ENCODE measurements at regions not wholly inside any gene's neighbourhood (a gene's known extent, or its start where the extent isn't known, plus 50 kb on each side); places are given as distances from the start of the nearest gene placed in this dataset.

- FAIRE-seq (no peak), DNase-seq (no peak)
- intact Hi-C loops (cut with DNase I), result no loop called here
- Histone ChIP-seq H3K36me3 (ENCODE audit: control insufficient read depth in 2 of 3, insufficient read depth in 3 of 3, low read length in 3 of 3) (no peaks in the 10 kb centered on the region), H3K27me3 (ENCODE audit: control insufficient read depth, insufficient read depth, low read length) (no peaks in the 10 kb centered on the region), H3K9ac (ENCODE audit: low read length in 3 of 3) (no peak overlapping the region), H3K4me1 (ENCODE audit: control insufficient read depth in 2 of 3, insufficient read depth in 2 of 3, low read depth in 1 of 3, low read length in 3 of 3) (no peaks in the 10 kb centered on the region), H3K9me3 (ENCODE audit: control insufficient read depth in 2 of 3, insufficient read depth in 1 of 3, low read length in 3 of 3) (no peaks in the 10 kb centered on the region), H3K4me3 (ENCODE audit: low read length in 3 of 3) (no peak overlapping the region), H3K27ac (ENCODE audit: low read depth in 2 of 2, low read length in 2 of 2) (no peak overlapping the region)
- no peak for TF ChIP-seq CTCF (IDR thresholded peaks at IDR 0.05; ENCODE audit: borderline replicate concordance, extremely low read depth, insufficient read depth)
These were observed 1431.4 kb upstream of the TENM4 start for GRCh38 chr11:80872116-80872728.

- H3K36me3 ChIP-seq (ENCODE audit: control insufficient read depth in 2 of 3, insufficient read depth in 3 of 3, low read length in 3 of 3), result no peaks in the 10 kb centered on the region
- no peak overlapping the region for H3K9ac ChIP-seq (ENCODE audit: low read length in 3 of 3)
- intact Hi-C loops (cut with DNase I), result no loop called here
- FAIRE-seq (no peak), DNase-seq (no peak)
- no peaks in the 10 kb centered on the region for H3K9me3 ChIP-seq (ENCODE audit: control insufficient read depth in 2 of 3, insufficient read depth in 1 of 3, low read length in 3 of 3)
- H3K27me3 ChIP-seq (ENCODE audit: control insufficient read depth, insufficient read depth, low read length), result no peaks in the 10 kb centered on the region
- H3K4me3 ChIP-seq (ENCODE audit: low read length in 3 of 3), result no peak overlapping the region
- no peak overlapping the region for H3K27ac ChIP-seq (ENCODE audit: low read depth in 2 of 2, low read length in 2 of 2)
- no peak for TF ChIP-seq CTCF (IDR thresholded peaks at IDR 0.05; ENCODE audit: borderline replicate concordance, extremely low read depth, insufficient read depth)
- H3K4me1 ChIP-seq (ENCODE audit: control insufficient read depth in 2 of 3, insufficient read depth in 2 of 3, low read depth in 1 of 3, low read length in 3 of 3), result no peaks in the 10 kb centered on the region
These were observed 1428.0 kb upstream of the TENM4 start for GRCh38 chr11:80868831-80869230.

- no peaks in the 10 kb centered on the region for H3K36me3 ChIP-seq (ENCODE audit: control insufficient read depth in 2 of 3, insufficient read depth in 3 of 3, low read length in 3 of 3)
- no peaks in the 10 kb centered on the region for H3K4me1 ChIP-seq (ENCODE audit: control insufficient read depth in 2 of 3, insufficient read depth in 2 of 3, low read depth in 1 of 3, low read length in 3 of 3)
- intact Hi-C loops (cut with DNase I), result no loop called here
- DNase-seq (no peak), FAIRE-seq (no peak)
- no peaks in the 10 kb centered on the region for H3K27me3 ChIP-seq (ENCODE audit: control insufficient read depth, insufficient read depth, low read length)
- H3K9ac ChIP-seq (ENCODE audit: low read length in 3 of 3), result no peak overlapping the region
- H3K4me3 ChIP-seq (ENCODE audit: low read length in 3 of 3), result no peak overlapping the region
- H3K27ac ChIP-seq (ENCODE audit: low read depth in 2 of 2, low read length in 2 of 2), result no peak overlapping the region
- H3K9me3 ChIP-seq (ENCODE audit: control insufficient read depth in 2 of 3, insufficient read depth in 1 of 3, low read length in 3 of 3), result no peaks in the 10 kb centered on the region
- no peak for TF ChIP-seq CTCF (IDR thresholded peaks at IDR 0.05; ENCODE audit: borderline replicate concordance, extremely low read depth, insufficient read depth)
These were observed 1421.2 kb upstream of the TENM4 start for GRCh38 chr11:80862011-80862410.

GRCh38 chr11:80861193-80861592 lies 1420.4 kb upstream of the TENM4 start:
- H3K9ac ChIP-seq (ENCODE audit: low read length in 3 of 3), result no peak overlapping the region
- intact Hi-C loops (cut with DNase I), result no loop called here
- no peaks in the 10 kb centered on the region for H3K27me3 ChIP-seq (ENCODE audit: control insufficient read depth, insufficient read depth, low read length)
- H3K4me1 ChIP-seq (ENCODE audit: control insufficient read depth in 2 of 3, insufficient read depth in 2 of 3, low read depth in 1 of 3, low read length in 3 of 3), result no peaks in the 10 kb centered on the region
- TF ChIP-seq CTCF (IDR thresholded peaks at IDR 0.05; ENCODE audit: borderline replicate concordance, extremely low read depth, insufficient read depth), result no peak
- H3K4me3 ChIP-seq (ENCODE audit: low read length in 3 of 3), result no peak overlapping the region
- H3K9me3 ChIP-seq (ENCODE audit: control insufficient read depth in 2 of 3, insufficient read depth in 1 of 3, low read length in 3 of 3), result no peaks in the 10 kb centered on the region
- no peaks in the 10 kb centered on the region for H3K36me3 ChIP-seq (ENCODE audit: control insufficient read depth in 2 of 3, insufficient read depth in 3 of 3, low read length in 3 of 3)
- DNase-seq (no peak), FAIRE-seq (no peak)
- H3K27ac ChIP-seq (ENCODE audit: low read depth in 2 of 2, low read length in 2 of 2), result no peak overlapping the region
